WTC11 (cell line): ENCODE measurements at regions not wholly inside any gene's neighbourhood (a gene's known extent, or its start where the extent isn't known, plus 50 kb on each side); places are given as distances from the start of the nearest gene placed in this dataset.

Experiments used
- ATAC-seq: fragments of 200-7000 bp; cut with Tn5 transposase; 2 replicates; pipeline ENCODE4 v1.10.0; 2021; ENCODE audit warnings: mild to moderate bottlenecking, moderate library complexity
- CTCF ChIA-PET: fragments of 300-600 bp; sonication (Branson Sonifier 250); formaldehyde crosslinking; loops from one replicate; lab custom pipeline; 2021; ENCODE audit warnings: antibody characterized with exemption; lab: Charles Lee
- POLR2A ChIA-PET: fragments of 350-600 bp; sonication (Branson Sonifier 250); formaldehyde crosslinking; loops from one replicate; lab custom pipeline; 2021; ENCODE audit warnings: antibody characterized with exemption; lab: Charles Lee
- DNase-seq: peaks from one replicate; pipeline ENCODE4 v3.0.0; 2021; ENCODE audit warnings: low spot score
- H3K27ac Mint-ChIP-seq: 2 replicates; pipeline ENCODE4 v1.8.0; 2021; ENCODE audit warnings: mixed read lengths
- H3K27me3 Mint-ChIP-seq: 2 replicates; pipeline ENCODE4 v1.8.0; 2021; ENCODE audit warnings: low read depth, mild to moderate bottlenecking, moderate library complexity, mixed read lengths
- H3K36me3 Mint-ChIP-seq: 2 replicates; pipeline ENCODE4 v1.8.0; 2021; ENCODE audit warnings: mixed read lengths
- H3K4me1 Mint-ChIP-seq: 2 replicates; pipeline ENCODE4 v1.8.0; 2022; ENCODE audit warnings: mixed read lengths
- H3K4me3 Mint-ChIP-seq: 2 replicates; pipeline ENCODE4 v1.8.0; 2021; ENCODE audit warnings: mild to moderate bottlenecking, moderate library complexity, mixed read lengths
- H3K9me3 Mint-ChIP-seq: 2 replicates; pipeline ENCODE4 v1.8.0; 2021; ENCODE audit warnings: mixed read lengths
- AR ChIP-seq: fragments of 250-450 bp; sonication (Bioruptor Pico); IDR thresholded peaks from 2 replicates; pipeline ENCODE4 v1.9.0; 2021; ENCODE audit warnings: mild to moderate bottlenecking
- CBFB ChIP-seq: sonication (generic); formaldehyde crosslinking; IDR thresholded peaks from 2 replicates; pipeline ENCODE4 v1.8.1; 2022; ENCODE audit warnings: mild to moderate bottlenecking, low read depth, missing genetic modification reagents
- ELF4 ChIP-seq: sonication (generic); formaldehyde crosslinking; IDR thresholded peaks from 2 replicates; pipeline ENCODE4 v1.8.1; 2022; ENCODE audit warnings: low read depth, mild to moderate bottlenecking, moderate library complexity, missing genetic modification reagents
- FOXK1 ChIP-seq: sonication (generic); formaldehyde crosslinking; IDR thresholded peaks from 2 replicates; pipeline ENCODE4 v1.8.0; 2022; ENCODE audit warnings: mild to moderate bottlenecking, moderate library complexity, missing genetic modification reagents
- GRHL2 ChIP-seq: fragments of 250-450 bp; sonication (Bioruptor Pico); IDR thresholded peaks from 2 replicates; pipeline ENCODE4 v1.8.0; 2022; ENCODE audit warnings: mild to moderate bottlenecking, moderate library complexity; ENCODE audit not compliant: insufficient replicate concordance, severe bottlenecking
- GTF2I ChIP-seq: fragments of 250-450 bp; sonication (Bioruptor Pico); conservative IDR thresholded peaks from 2 replicates; pipeline ENCODE4 v1.4.0; 2021; ENCODE audit warnings: mild to moderate bottlenecking
- HMGA2 ChIP-seq: fragments of 250-450 bp; sonication (Bioruptor Pico); IDR thresholded peaks from 2 replicates; pipeline ENCODE4 v1.4.0; 2021; ENCODE audit warnings: mild to moderate bottlenecking, moderate library complexity
- JUN ChIP-seq: sonication (generic); formaldehyde crosslinking; IDR thresholded peaks from 2 replicates; pipeline ENCODE4 v1.8.0; 2023; ENCODE audit warnings: mild to moderate bottlenecking, missing genetic modification reagents
- NFE2L1 ChIP-seq: sonication (generic); formaldehyde crosslinking; IDR thresholded peaks from 2 replicates; pipeline ENCODE4 v1.8.1; 2023; ENCODE audit warnings: missing genetic modification reagents
- PREB ChIP-seq: sonication (generic); formaldehyde crosslinking; IDR thresholded peaks from 2 replicates; pipeline ENCODE4 v1.8.1; 2022; ENCODE audit warnings: mild to moderate bottlenecking, missing genetic modification reagents, moderate library complexity, borderline replicate concordance
- SOX15 ChIP-seq: fragments of 250-450 bp; sonication (Bioruptor Pico); IDR thresholded peaks from 2 replicates; pipeline ENCODE4 v1.9.0; 2021; ENCODE audit warnings: mild to moderate bottlenecking
- TCF7 ChIP-seq: sonication (generic); formaldehyde crosslinking; IDR thresholded peaks from 2 replicates; pipeline ENCODE4 v1.8.0; 2022; ENCODE audit warnings: mild to moderate bottlenecking, low read depth, missing genetic modification reagents, moderate library complexity
- TEAD4 ChIP-seq: sonication (generic); formaldehyde crosslinking; IDR thresholded peaks from 2 replicates; pipeline ENCODE4 v1.8.0; 2022; ENCODE audit warnings: mild to moderate bottlenecking, missing genetic modification reagents
- TP53 ChIP-seq: sonication (generic); formaldehyde crosslinking; IDR thresholded peaks from 2 replicates; pipeline ENCODE4 v1.8.1; 2023; ENCODE audit warnings: mild to moderate bottlenecking, missing genetic modification reagents
- ZNF121 ChIP-seq: sonication (generic); formaldehyde crosslinking; IDR thresholded peaks from 2 replicates; pipeline ENCODE4 v1.8.0; 2023; ENCODE audit warnings: missing genetic modification reagents
- ZNF425 ChIP-seq: fragments of 250-450 bp; sonication (Bioruptor Pico); conservative IDR thresholded peaks from 2 replicates; pipeline ENCODE4 v1.9.0; 2021; ENCODE audit warnings: mild to moderate bottlenecking
- TF ChIP-seq, protein P1 (sequence below): sonication (generic); formaldehyde crosslinking; IDR thresholded peaks from 2 replicates; pipeline ENCODE4 v1.8.1; 2023; ENCODE audit warnings: mild to moderate bottlenecking, missing genetic modification reagents
- TF ChIP-seq, protein P2 (sequence below): sonication (generic); formaldehyde crosslinking; IDR thresholded peaks from 2 replicates; pipeline ENCODE4 v1.8.0; 2023; ENCODE audit warnings: mild to moderate bottlenecking, missing genetic modification reagents
- TF ChIP-seq, protein P3 (sequence below): sonication (generic); formaldehyde crosslinking; IDR thresholded peaks from 2 replicates; pipeline ENCODE4 v1.8.1; 2023; ENCODE audit warnings: mild to moderate bottlenecking, moderate library complexity, missing genetic modification reagents

- no peak overlapping the region for H3K27ac Mint-ChIP-seq
- DNase-seq, result no peak
- no peak overlapping the region for H3K4me3 Mint-ChIP-seq
- ATAC-seq, result no peak
- H3K27me3 Mint-ChIP-seq, result no peaks in the 10 kb centered on the region
- H3K4me1 Mint-ChIP-seq, result no peaks in the 10 kb centered on the region
- no peaks in the 10 kb centered on the region for H3K9me3 Mint-ChIP-seq
- H3K36me3 Mint-ChIP-seq, result no peaks in the 10 kb centered on the region
- TF ChIP-seq GTF2I (CRISPR knock-in tag), result no peak
- no peak for TF ChIP-seq ZNF425 (CRISPR knock-in tag)
- no peak for TF ChIP-seq TP53 (CRISPR knock-in tag)
- CTCF ChIA-PET, result no interaction called here
- POLR2A ChIA-PET, result no interaction called here
Observed at GRCh38 chr6:112486454-112486853, 139.3 kb downstream of the RFPL4B start.

- ChIA-PET POLR2A (no interaction called here), CTCF (no interaction called here)
- Mint-ChIP-seq H3K27me3 (no peaks in the 10 kb centered on the region), H3K9me3 (no peaks in the 10 kb centered on the region), H3K27ac (no peak overlapping the region), H3K36me3 (no peaks in the 10 kb centered on the region), H3K4me1 (no peaks in the 10 kb centered on the region), H3K4me3 (no peak overlapping the region)
- no peak for ATAC-seq
- no peak for TF ChIP-seq HMGA2 (CRISPR knock-in tag)
- no peak for DNase-seq
Observed at GRCh38 chr6:112488238-112488637, 141.1 kb downstream of the RFPL4B start.

DNA sequence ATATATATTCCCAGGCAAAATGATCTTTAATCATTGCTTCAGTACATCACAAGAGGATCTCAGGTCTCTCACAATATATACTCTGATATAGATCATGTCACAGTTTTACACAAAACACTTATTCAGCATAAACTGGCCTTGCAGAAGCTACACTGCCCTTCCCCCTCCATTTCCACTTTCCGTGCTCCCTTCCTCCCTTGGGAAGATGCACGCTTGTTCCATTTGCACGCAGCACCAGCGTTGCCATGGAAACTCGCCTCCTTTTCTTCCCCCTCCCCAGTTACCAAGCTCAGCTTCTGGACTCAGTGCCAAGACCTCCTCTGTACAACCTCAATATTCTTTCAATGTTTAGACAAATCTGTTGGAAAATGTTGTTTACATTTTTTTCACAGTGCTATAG lies 154.6 kb downstream of the RFPL4B start:
- peaks cover 25% of the 10 kb centered on the region for H3K4me1 Mint-ChIP-seq
- H3K36me3 Mint-ChIP-seq, result no peaks in the 10 kb centered on the region
- H3K4me3 Mint-ChIP-seq, result no peak overlapping the region
- ChIA-PET POLR2A (no interaction called here), CTCF (no interaction called here)
- H3K9me3 Mint-ChIP-seq, result no peaks in the 10 kb centered on the region
- no peak overlapping the region for H3K27ac Mint-ChIP-seq
- DNase-seq (peak; percentile 31), ATAC-seq (no peak; the same call in 1 of the 2 replicates)
- H3K27me3 Mint-ChIP-seq, result no peaks in the 10 kb centered on the region
- TF ChIP-seq ELF4, result no peak
- TF ChIP-seq GRHL2, result no peak
- TF ChIP-seq, protein P1, sequence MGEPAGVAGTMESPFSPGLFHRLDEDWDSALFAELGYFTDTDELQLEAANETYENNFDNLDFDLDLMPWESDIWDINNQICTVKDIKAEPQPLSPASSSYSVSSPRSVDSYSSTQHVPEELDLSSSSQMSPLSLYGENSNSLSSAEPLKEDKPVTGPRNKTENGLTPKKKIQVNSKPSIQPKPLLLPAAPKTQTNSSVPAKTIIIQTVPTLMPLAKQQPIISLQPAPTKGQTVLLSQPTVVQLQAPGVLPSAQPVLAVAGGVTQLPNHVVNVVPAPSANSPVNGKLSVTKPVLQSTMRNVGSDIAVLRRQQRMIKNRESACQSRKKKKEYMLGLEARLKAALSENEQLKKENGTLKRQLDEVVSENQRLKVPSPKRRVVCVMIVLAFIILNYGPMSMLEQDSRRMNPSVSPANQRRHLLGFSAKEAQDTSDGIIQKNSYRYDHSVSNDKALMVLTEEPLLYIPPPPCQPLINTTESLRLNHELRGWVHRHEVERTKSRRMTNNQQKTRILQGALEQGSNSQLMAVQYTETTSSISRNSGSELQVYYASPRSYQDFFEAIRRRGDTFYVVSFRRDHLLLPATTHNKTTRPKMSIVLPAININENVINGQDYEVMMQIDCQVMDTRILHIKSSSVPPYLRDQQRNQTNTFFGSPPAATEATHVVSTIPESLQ (CRISPR knock-in tag), result no peak
- TF ChIP-seq ZNF121 (CRISPR knock-in tag), result no peak
- TF ChIP-seq TCF7 (CRISPR knock-in tag), result no peak
- TF ChIP-seq, protein P2, sequence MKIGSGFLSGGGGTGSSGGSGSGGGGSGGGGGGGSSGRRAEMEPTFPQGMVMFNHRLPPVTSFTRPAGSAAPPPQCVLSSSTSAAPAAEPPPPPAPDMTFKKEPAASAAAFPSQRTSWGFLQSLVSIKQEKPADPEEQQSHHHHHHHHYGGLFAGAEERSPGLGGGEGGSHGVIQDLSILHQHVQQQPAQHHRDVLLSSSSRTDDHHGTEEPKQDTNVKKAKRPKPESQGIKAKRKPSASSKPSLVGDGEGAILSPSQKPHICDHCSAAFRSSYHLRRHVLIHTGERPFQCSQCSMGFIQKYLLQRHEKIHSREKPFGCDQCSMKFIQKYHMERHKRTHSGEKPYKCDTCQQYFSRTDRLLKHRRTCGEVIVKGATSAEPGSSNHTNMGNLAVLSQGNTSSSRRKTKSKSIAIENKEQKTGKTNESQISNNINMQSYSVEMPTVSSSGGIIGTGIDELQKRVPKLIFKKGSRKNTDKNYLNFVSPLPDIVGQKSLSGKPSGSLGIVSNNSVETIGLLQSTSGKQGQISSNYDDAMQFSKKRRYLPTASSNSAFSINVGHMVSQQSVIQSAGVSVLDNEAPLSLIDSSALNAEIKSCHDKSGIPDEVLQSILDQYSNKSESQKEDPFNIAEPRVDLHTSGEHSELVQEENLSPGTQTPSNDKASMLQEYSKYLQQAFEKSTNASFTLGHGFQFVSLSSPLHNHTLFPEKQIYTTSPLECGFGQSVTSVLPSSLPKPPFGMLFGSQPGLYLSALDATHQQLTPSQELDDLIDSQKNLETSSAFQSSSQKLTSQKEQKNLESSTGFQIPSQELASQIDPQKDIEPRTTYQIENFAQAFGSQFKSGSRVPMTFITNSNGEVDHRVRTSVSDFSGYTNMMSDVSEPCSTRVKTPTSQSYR, result no peak
- no peak for TF ChIP-seq JUN (CRISPR knock-in tag)
- TF ChIP-seq, protein P3, sequence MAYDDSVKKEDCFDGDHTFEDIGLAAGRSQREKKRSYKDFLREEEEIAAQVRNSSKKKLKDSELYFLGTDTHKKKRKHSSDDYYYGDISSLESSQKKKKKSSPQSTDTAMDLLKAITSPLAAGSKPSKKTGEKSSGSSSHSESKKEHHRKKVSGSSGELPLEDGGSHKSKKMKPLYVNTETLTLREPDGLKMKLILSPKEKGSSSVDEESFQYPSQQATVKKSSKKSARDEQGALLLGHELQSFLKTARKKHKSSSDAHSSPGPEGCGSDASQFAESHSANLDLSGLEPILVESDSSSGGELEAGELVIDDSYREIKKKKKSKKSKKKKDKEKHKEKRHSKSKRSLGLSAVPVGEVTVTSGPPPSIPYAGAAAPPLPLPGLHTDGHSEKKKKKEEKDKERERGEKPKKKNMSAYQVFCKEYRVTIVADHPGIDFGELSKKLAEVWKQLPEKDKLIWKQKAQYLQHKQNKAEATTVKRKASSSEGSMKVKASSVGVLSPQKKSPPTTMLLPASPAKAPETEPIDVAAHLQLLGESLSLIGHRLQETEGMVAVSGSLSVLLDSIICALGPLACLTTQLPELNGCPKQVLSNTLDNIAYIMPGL (CRISPR knock-in tag), result no peak
- TF ChIP-seq SOX15 (CRISPR knock-in tag), result no peak
- TF ChIP-seq PREB (CRISPR knock-in tag), result no peak
- TF ChIP-seq AR (CRISPR knock-in tag), result no peak
- no peak for TF ChIP-seq FOXK1 (CRISPR knock-in tag)
- no peak for TF ChIP-seq NFE2L1 (CRISPR knock-in tag)
- no peak for TF ChIP-seq HMGA2 (CRISPR knock-in tag)
- no peak for TF ChIP-seq CBFB (CRISPR knock-in tag)
- TF ChIP-seq TEAD4, result no peak
